GM12891 (cell line): ENCODE measurements at regions not wholly inside any gene's neighbourhood (a gene's known extent, or its start where the extent isn't known, plus 50 kb on each side); places are given as distances from the start of the nearest gene placed in this dataset.

Source experiments
- PAX5 ChIP-seq: IDR thresholded peaks from 2 replicates; pipeline ENCODE4 v1.6.1; 2011; ENCODE audit warnings: low read length, moderate library complexity, mild to moderate bottlenecking; ENCODE audit not compliant: insufficient read depth, severe bottlenecking
- POLR2A ChIP-seq: IDR thresholded peaks from 2 replicates; pipeline ENCODE4 v1.6.1; 2011; ENCODE audit warnings: low read depth, low read length, control low read depth
- POLR2AphosphoS5 ChIP-seq: IDR thresholded peaks from 2 replicates; pipeline ENCODE4 v1.6.1; 2011; ENCODE audit warnings: low read depth, low read length, control low read depth
- POU2F2 ChIP-seq: IDR thresholded peaks from 2 replicates; pipeline ENCODE4 v1.6.1; 2011; ENCODE audit warnings: low read depth, mild to moderate bottlenecking, control low read depth, low read length, moderate library complexity
- SPI1 ChIP-seq: IDR thresholded peaks from 2 replicates; pipeline ENCODE4 v1.6.1; 2011; ENCODE audit warnings: low read depth, low read length, control low read depth
- TAF1 ChIP-seq: IDR thresholded peaks from 2 replicates; pipeline ENCODE4 v1.6.1; 2011; ENCODE audit warnings: low read depth, low read length, control low read depth

DNA sequence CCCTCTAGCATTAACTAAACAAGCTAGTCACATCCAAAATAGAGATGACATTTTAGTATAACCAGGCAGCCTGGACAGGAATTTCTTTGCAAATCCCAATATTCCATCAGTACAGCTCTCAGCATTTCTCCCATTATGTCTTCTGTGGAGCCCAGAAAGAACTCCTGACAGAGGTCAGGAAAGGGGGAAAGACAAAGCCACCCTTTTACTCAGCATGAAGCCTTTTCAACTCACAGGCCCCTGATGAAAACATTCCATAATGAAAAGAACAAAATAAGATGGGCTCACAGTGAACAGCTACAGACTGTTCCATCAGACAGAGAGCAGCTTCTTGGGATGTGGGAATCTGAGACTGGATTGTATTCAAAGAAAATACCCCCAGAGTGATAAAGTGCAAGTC lies 80.6 kb downstream of the TEX35 start:
- TF ChIP-seq TAF1 (no peak), POU2F2 (no peak), POLR2A (no peak), POLR2AphosphoS5 (no peak), PAX5 (no peak), SPI1 (no peak)
